Spinal cord (tissue), 9 donors: ENCODE measurements at regions not wholly inside any gene's neighbourhood (a gene's known extent, or its start where the extent isn't known, plus 50 kb on each side); places are given as distances from the start of the nearest gene placed in this dataset.
A peak's percentile ranks its signal among the peaks of the same experiment; 100 is the strongest.

Experiments used
- DNase-seq, 6 donors: peaks; one replicate each; pipeline versions ENCODE4 v3.0.0 to v3.0.0-alpha.2; 2013 to 2015; ENCODE audit warnings: low spot score in 6 of 6, low read depth in 4 of 6
- H3K27ac ChIP-seq: one replicate; pipeline ENCODE4 v1.5.1; 2013; ENCODE audit warnings: low read depth, low read length, control low read depth
- H3K27me3 ChIP-seq: one replicate; pipeline ENCODE4 v1.6.1; 2013; ENCODE audit warnings: low read length; ENCODE audit not compliant: control insufficient read depth, insufficient read depth
- H3K36me3 ChIP-seq: one replicate; pipeline ENCODE4 v1.6.1; 2013; ENCODE audit warnings: low read length; ENCODE audit not compliant: control insufficient read depth, insufficient read depth
- H3K4me1 ChIP-seq: one replicate; pipeline ENCODE4 v1.6.1; 2013; ENCODE audit warnings: low read length; ENCODE audit not compliant: control insufficient read depth, insufficient read depth
- H3K4me3 ChIP-seq: one replicate; pipeline ENCODE4 v1.5.1; 2013; ENCODE audit warnings: low read depth, low read length, control low read depth
- H3K9me3 ChIP-seq: one replicate; pipeline ENCODE4 v1.6.1; 2013; ENCODE audit warnings: low read length; ENCODE audit not compliant: control insufficient read depth, insufficient read depth
- WGBS: methylation state at CpG from one replicate; pipeline ENCODE4 v1.1.5; 2013; ENCODE audit warnings: missing lambda C conversion rate; ENCODE audit not compliant: insufficient coverage; 5-methylcytosine and 5-hydroxymethylcytosine counted together
- donor health status: healthy.

DNA sequence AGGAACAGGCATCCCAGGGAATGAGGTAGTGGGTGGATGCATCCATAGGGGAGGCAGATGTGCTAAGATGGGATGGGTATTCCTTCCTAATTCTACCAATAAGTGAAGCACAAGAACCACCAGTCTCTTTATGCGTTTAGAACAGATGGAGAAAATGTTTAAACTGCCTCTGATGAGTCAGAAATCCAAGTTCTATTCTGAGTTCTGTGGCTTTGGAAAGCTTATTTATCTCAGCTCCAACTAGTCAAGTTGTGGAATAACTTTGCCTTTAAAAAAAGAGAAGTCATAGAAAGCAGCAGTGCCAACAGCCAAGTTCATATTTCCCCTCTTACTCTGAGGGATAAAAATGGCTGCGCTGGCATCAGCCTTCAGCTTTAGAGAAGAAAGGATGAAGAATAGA, 761.7 kb downstream of the IGSF11 start:
- no CpG with 5 or more reads among the region's 2 CpGs for WGBS
- Histone ChIP-seq H3K36me3 (no peaks in the 10 kb centered on the region), H3K27ac (no peak overlapping the region), H3K4me3 (no peak overlapping the region), H3K9me3 (peaks cover 2% of the 10 kb centered on the region), H3K4me1 (no peaks in the 10 kb centered on the region), H3K27me3 (no peaks in the 10 kb centered on the region)
- peak in 1 of 6 donors; percentile 79 for DNase-seq

- Histone ChIP-seq H3K4me3 (no peak overlapping the region), H3K27ac (no peak overlapping the region), H3K27me3 (no peaks in the 10 kb centered on the region), H3K36me3 (no peaks in the 10 kb centered on the region), H3K9me3 (no peaks in the 10 kb centered on the region), H3K4me1 (no peaks in the 10 kb centered on the region)
- WGBS, result no CpG with 5 or more reads among the region's 1 CpG
- peak in 1 of 6 donors; percentile 76 for DNase-seq
Measured at GRCh38 chr3:118277814-118278213, 756.8 kb downstream of the IGSF11 start.

- no peak overlapping the region for H3K4me3 ChIP-seq
- no peaks in the 10 kb centered on the region for H3K27me3 ChIP-seq
- no peak overlapping the region for H3K27ac ChIP-seq
- H3K9me3 ChIP-seq, result no peaks in the 10 kb centered on the region
- H3K36me3 ChIP-seq, result no peaks in the 10 kb centered on the region
- no peaks in the 10 kb centered on the region for H3K4me1 ChIP-seq
- peak in 1 of 6 donors; percentile 27 for DNase-seq
- WGBS, result 100% methylated on average over 1 of the region's 1 CpG
Measured at GRCh38 chr3:118292841-118293240, 741.8 kb downstream of the IGSF11 start.

GRCh38 chr3:118298133-118298532, 736.5 kb downstream of the IGSF11 start:
- Histone ChIP-seq H3K27ac (no peak overlapping the region), H3K9me3 (no peaks in the 10 kb centered on the region), H3K27me3 (no peaks in the 10 kb centered on the region), H3K36me3 (no peaks in the 10 kb centered on the region), H3K4me1 (no peaks in the 10 kb centered on the region), H3K4me3 (no peak overlapping the region)
- no peak for DNase-seq

- Histone ChIP-seq H3K9me3 (no peaks in the 10 kb centered on the region), H3K27ac (no peak overlapping the region), H3K36me3 (no peaks in the 10 kb centered on the region), H3K4me1 (no peaks in the 10 kb centered on the region), H3K4me3 (no peak overlapping the region), H3K27me3 (no peaks in the 10 kb centered on the region)
- WGBS, result no CpG with 5 or more reads among the region's 1 CpG
- no peak for DNase-seq
Measured at GRCh38 chr3:118304557-118304956, 730.1 kb downstream of the IGSF11 start.

DNA sequence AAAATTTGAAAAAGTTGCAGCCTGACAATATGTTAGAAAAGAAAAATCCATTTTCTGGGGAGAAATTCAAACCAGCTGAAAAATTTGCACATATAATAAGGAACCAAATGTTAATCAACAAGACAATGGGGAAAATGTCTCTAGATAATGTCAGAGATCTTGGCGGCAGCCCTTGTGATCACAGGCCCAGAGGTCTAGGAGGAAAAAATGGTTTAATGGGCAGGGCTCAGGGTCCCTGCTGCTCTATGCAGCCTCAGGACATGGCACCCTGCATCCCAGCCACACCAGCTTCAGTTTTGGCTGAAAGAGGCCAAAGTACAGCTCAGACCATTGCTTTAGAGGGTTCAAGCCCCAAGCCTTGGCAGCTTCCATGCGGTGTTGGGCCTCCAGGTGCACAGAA, 701.9 kb downstream of the IGSF11 start:
- no peak overlapping the region for H3K4me3 ChIP-seq
- WGBS, result 92% methylated on average over 2 of the region's 2 CpGs
- H3K27me3 ChIP-seq, result no peaks in the 10 kb centered on the region
- H3K4me1 ChIP-seq, result no peaks in the 10 kb centered on the region
- DNase-seq, result no peak
- no peak overlapping the region for H3K27ac ChIP-seq
- peaks cover 3% of the 10 kb centered on the region for H3K9me3 ChIP-seq
- no peaks in the 10 kb centered on the region for H3K36me3 ChIP-seq

- H3K36me3 ChIP-seq, result no peaks in the 10 kb centered on the region
- H3K27me3 ChIP-seq, result no peaks in the 10 kb centered on the region
Measured at GRCh38 chr3:118337649-118338048, 697.0 kb downstream of the IGSF11 start.

DNA sequence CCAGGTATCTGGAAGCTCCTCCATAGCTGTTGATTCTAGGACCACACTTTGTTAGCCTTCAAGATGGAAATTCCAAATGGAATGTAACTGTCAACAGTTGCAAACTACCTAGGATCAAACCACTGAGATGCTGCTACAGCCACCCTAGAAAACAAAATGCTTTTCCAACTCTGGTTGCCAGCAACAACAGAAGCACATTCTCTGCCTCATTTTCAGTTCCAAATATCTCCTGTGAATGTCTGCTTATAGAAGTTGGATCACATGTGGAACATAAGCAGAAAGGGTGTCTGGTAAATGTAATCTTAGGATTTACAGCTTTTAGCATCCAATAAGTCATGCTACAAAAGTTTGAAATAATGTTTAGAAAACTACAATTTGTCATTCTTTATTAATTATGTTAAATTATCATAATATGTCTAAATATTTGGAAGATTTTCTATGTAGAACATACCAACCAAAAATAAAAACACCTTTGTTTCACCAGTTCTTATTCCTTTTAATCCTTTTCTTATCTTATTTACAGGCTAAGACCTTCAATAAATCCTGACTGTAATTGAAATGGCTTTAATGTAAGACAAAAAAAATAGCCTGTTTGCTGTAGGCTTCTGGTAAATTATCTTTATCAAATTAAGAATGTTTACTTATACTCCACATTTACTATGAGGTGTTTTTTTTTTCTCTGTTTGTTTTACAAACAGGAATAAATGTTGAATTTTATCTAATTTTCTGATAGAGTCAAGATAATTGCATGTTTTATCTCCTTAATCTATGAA, 687.1 kb downstream of the IGSF11 start:
- Histone ChIP-seq H3K36me3 (no peaks in the 10 kb centered on the region), H3K9me3 (no peaks in the 10 kb centered on the region), H3K4me3 (no peak overlapping the region), H3K27me3 (no peaks in the 10 kb centered on the region), H3K4me1 (no peaks in the 10 kb centered on the region), H3K27ac (no peak overlapping the region)
- DNase-seq, result peak in 1 of 6 donors; percentile 50

More at GRCh38 chr3:118337649-118338048, 697.0 kb downstream of the IGSF11 start:
- peaks cover 2% of the 10 kb centered on the region for H3K9me3 ChIP-seq
- H3K27ac ChIP-seq, result no peak overlapping the region
- H3K4me1 ChIP-seq, result no peaks in the 10 kb centered on the region
- no peak overlapping the region for H3K4me3 ChIP-seq
- no peak for DNase-seq

DNA sequence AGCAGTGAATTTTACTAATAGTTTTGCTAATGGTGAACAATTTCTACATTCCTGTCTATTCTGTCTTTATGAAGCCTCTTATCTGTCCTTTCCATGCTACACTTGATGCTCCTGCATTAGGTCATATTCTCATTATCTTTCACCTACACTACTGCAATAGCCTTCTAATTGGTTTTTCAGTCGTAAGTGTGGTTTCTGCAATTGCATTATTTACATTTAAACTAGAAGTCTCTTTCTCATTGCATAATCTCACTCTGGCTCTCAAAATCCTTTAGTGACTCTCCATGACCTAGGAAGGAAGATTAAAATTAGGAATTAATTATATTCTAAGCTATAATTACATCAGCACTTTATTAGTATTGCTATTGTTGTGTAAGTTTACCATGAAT, 686.5 kb downstream of the IGSF11 start:
- H3K27ac ChIP-seq, result no peak overlapping the region
- no CpG with 5 or more reads among the region's 1 CpG for WGBS
- no peak overlapping the region for H3K4me3 ChIP-seq
- H3K4me1 ChIP-seq, result no peaks in the 10 kb centered on the region
- no peaks in the 10 kb centered on the region for H3K9me3 ChIP-seq
- no peaks in the 10 kb centered on the region for H3K27me3 ChIP-seq
- no peaks in the 10 kb centered on the region for H3K36me3 ChIP-seq
- DNase-seq, result no peak

DNA sequence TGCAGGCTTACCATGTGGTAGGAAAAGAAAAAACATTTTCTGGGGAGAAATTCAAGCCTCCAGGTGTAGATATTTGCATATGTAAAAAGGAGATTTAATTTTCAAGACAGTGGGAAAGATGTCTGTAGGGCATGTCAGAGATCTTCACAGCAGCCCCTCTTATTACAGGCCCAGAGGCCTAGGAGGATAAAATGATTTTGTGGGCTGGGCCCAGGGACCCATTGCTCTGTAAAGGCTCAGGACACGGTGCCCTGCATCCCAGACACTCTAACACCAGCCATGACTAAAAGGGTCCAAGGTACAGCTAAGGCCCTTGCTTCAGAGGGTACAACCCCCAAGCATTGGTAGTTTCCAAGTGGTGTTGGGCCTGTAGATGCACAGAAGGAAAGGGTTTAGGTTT, 680.1 kb downstream of the IGSF11 start:
- DNase-seq, result no peak
- H3K36me3 ChIP-seq, result no peaks in the 10 kb centered on the region
- H3K27me3 ChIP-seq, result no peaks in the 10 kb centered on the region
- peaks cover 11% of the 10 kb centered on the region for H3K9me3 ChIP-seq
- no peak overlapping the region for H3K4me3 ChIP-seq
- H3K4me1 ChIP-seq, result no peaks in the 10 kb centered on the region
- H3K27ac ChIP-seq, result no peak overlapping the region
- WGBS, result no CpG with 5 or more reads among the region's 1 CpG
